Right renal cortex interstitium (tissue), 3 donors: ENCODE measurements at regions not wholly inside any gene's neighbourhood (a gene's known extent, or its start where the extent isn't known, plus 50 kb on each side); places are given as distances from the start of the nearest gene placed in this dataset.

Experiments used
- DNase-seq, 3 donors: peaks; one replicate each; pipeline ENCODE4 v3.0.0-alpha.2; 2013; ENCODE audit warnings: low read depth in 3 of 3, low spot score in 2 of 3

DNA sequence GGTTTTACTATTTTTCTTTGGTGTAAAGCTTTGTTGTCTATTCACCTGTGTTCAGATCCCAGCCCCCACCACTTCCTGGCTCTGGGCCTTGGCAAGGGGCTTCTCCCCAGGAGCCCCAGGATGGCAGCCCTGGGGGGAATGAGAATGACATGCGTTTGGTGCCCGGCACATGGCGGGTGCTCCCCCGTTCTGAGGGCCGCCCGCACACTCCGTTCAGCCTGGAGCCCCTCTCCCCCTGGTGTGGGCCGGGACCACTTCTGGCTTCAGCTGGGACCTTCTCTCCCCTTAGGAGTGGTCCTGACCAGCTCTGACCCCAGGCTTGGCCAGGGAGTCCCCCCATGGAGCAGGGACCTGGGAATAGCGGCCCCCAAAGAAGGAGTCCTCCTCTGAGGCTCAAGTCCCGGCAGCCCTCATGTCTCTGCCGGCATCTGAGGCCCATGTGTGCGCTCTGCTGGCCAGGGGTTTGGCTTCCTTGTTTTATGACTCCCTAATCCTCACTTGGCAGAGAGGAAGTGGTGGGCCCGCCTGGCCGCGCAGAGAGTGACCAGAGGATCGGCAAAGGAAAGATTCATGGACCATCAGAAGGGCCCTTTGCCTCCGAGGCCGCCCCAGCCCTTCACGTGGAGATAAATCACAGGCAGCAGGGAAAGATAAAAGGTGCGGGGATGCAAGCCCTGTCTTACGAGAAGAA is 57.0 kb upstream of the LMX1B start:
- DNase-seq: no peak

- DNase-seq: peak; percentile 25 to 47 (median 37)
Observed at GRCh38 chr9:126558051-126558665, 55.6 kb upstream of the LMX1B start.

GRCh38 chr9:126559296-126559695 is 54.4 kb upstream of the LMX1B start:
- DNase-seq: no peak

DNA sequence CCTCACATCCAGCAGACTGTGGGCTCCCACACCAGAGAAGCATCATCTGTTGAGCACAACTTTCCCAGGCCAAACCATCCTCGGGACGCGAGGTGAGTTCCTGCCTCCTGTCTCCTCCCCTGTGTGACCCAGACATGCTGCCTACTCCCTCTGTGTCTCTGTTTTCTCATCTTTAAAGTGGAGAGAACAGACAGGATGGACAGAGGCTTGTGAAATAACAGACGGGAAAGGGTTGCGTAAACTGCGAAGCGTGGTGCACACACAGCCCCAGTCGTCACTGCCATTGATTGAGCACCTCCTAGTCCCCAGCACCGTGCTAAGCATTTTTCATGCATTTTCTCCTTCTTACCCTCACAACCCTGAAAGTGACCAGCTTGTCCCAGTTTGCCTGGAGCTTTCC is 52.1 kb upstream of the LMX1B start:
- no peak for DNase-seq

DNA sequence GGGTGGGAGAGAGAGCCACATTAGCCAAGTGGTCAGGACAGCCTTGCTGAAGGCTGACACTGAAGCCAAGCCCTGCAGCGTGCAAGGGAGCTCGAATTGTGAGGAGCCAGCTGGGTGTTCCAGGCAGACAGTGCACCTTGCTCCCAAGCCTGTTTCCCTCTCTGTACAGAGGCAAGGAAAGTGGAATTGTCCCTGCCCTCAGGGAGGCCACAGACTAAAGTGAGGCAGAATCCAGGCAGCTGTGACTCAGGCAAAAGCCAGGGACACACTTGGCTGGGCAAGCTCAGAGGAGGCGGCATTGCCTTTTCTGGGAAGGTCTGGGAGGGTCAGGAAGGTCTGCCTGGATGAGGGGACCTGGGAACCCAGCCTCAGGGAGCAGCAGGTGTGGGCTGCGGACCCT is 50.2 kb upstream of the LMX1B start:
- no peak for DNase-seq
